AG04450 (cell line): ENCODE measurements at regions not wholly inside any gene's neighbourhood (a gene's known extent, or its start where the extent isn't known, plus 50 kb on each side); places are given as distances from the start of the nearest gene placed in this dataset.

ENCODE experiments used
- CTCF ChIA-PET: fragments of 300-600, 350-600 bp; formaldehyde crosslinking; extraction: SDS; loops from one replicate; lab custom pipeline; 2022; ENCODE audit warnings: antibody characterized with exemption, inconsistent platforms; lab: Charles Lee
- POLR2A ChIA-PET: fragments of 350-600 bp; formaldehyde crosslinking; extraction: SDS; loops from one replicate; lab custom pipeline; 2021; ENCODE audit warnings: antibody characterized with exemption, inconsistent platforms; lab: Yijun Ruan, JAX
- DNase-seq: peaks from one replicate; pipeline ENCODE4 v3.0.0-alpha.2; 2011; ENCODE audit warnings: low read depth, low spot score
- H3K27ac ChIP-seq: one replicate; pipeline ENCODE4 v1.5.1; 2012; ENCODE audit warnings: low read depth, low read length, control low read depth
- H3K27me3 ChIP-seq: one replicate; pipeline ENCODE4 v1.6.0; 2012; ENCODE audit warnings: low read length; ENCODE audit not compliant: control insufficient read depth, insufficient read depth
- H3K4me3 ChIP-seq: 2 replicates; pipeline ENCODE4 v1.5.1; 2011; ENCODE audit warnings: mild to moderate bottlenecking, low read depth, low read length, control low read depth
- H3K9me3 ChIP-seq: 2 replicates; pipeline ENCODE4 v1.5.1; 2012; ENCODE audit warnings: low read length; ENCODE audit not compliant: control insufficient read depth, insufficient read depth
- TF ChIP-seq, protein P1 (sequence below): IDR thresholded peaks from 2 replicates; pipeline ENCODE4 v1.5.1; 2011; ENCODE audit warnings: low read depth, low read length, control low read depth, inconsistent platforms

DNA sequence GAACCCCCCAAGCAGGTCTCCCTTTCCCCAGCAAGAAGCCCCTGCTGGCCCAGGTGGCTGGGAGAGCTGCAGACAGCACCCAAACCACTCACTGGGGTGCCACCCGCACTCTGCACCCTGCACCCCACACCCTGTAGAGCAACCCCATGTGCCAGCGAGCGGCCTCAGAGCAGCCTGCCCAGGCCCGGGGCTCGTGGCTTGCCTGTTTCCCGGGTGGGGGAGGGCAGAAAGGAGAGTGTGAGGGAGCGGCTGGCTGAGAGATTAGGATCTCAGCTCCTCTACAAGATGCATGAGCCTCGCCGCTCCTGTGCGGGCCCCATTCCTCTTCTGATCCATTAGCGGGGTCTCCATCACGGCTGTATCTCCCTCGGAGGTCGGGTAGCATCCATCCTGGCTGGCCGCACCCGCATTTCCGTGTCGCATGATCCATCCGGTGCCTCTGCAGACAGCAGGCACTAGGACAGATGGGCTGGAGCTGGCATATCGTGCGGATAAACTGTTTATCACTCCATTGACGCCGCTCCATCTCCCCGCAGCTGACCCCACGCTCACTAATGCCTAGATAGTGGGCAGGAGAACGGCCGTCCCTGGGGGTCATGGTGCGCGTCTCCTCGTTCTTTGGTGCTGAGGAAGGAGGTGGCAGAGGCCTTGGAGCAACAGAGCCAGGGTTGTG is 54.4 kb downstream of the MRPL36 start:
- peaks cover 2% of the 10 kb centered on the region for H3K27me3 ChIP-seq
- no peak overlapping the region for H3K27ac ChIP-seq
- TF ChIP-seq, protein P1, sequence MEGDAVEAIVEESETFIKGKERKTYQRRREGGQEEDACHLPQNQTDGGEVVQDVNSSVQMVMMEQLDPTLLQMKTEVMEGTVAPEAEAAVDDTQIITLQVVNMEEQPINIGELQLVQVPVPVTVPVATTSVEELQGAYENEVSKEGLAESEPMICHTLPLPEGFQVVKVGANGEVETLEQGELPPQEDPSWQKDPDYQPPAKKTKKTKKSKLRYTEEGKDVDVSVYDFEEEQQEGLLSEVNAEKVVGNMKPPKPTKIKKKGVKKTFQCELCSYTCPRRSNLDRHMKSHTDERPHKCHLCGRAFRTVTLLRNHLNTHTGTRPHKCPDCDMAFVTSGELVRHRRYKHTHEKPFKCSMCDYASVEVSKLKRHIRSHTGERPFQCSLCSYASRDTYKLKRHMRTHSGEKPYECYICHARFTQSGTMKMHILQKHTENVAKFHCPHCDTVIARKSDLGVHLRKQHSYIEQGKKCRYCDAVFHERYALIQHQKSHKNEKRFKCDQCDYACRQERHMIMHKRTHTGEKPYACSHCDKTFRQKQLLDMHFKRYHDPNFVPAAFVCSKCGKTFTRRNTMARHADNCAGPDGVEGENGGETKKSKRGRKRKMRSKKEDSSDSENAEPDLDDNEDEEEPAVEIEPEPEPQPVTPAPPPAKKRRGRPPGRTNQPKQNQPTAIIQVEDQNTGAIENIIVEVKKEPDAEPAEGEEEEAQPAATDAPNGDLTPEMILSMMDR, result no peak
- no peak for DNase-seq
- ChIA-PET POLR2A (no interaction called here), CTCF (no interaction called here)
- H3K4me3 ChIP-seq, result no peak overlapping the region
- peaks cover 16% of the 10 kb centered on the region for H3K9me3 ChIP-seq

GRCh38 chr5:1744393-1745122 is 55.1 kb downstream of the MRPL36 start:
- TF ChIP-seq, protein P1, result no peak
- DNase-seq, result no peak
- POLR2A ChIA-PET, result no interaction called here

DNA sequence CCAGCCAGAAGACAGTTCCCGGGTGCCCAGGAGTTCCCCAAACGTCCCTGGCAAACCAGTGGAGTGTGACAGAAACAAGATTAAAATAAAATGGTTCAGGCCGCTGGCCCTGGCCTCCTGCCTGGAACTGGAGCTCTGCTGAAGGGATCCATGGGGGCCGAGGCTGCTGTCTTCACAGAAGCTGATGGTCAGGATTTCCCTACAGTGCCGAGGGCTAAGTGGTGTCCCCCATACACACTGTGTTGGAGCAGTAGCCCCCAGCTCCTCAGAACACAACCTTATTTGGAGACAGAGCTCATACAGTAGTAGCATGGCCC is 55.9 kb downstream of the MRPL36 start:
- peaks cover 2% of the 10 kb centered on the region for H3K27me3 ChIP-seq
- H3K9me3 ChIP-seq, result peaks cover 16% of the 10 kb centered on the region
- no peak for DNase-seq
- no peak overlapping the region for H3K27ac ChIP-seq
- CTCF ChIA-PET, result no interaction called here
- TF ChIP-seq, protein P1, result no peak
- H3K4me3 ChIP-seq, result no peak overlapping the region
- POLR2A ChIA-PET, result no interaction called here

More at GRCh38 chr5:1744393-1745122, 55.1 kb downstream of the MRPL36 start:
- CTCF ChIA-PET, result no interaction called here
- H3K9me3 ChIP-seq, result peaks cover 16% of the 10 kb centered on the region
- no peak overlapping the region for H3K27ac ChIP-seq
- H3K27me3 ChIP-seq, result peaks cover 2% of the 10 kb centered on the region
- no peak overlapping the region for H3K4me3 ChIP-seq

- DNase-seq, result no peak
- ChIA-PET CTCF (no interaction called here), POLR2A (no interaction called here)
Observed at GRCh38 chr5:1743061-1743768, 56.4 kb downstream of the MRPL36 start.

More at GRCh38 chr5:1743061-1743768, 56.4 kb downstream of the MRPL36 start:
- TF ChIP-seq, protein P1, result no peak
- Histone ChIP-seq H3K4me3 (no peak overlapping the region), H3K9me3 (peaks cover 16% of the 10 kb centered on the region), H3K27me3 (peaks cover 2% of the 10 kb centered on the region), H3K27ac (no peak overlapping the region)
